OCI-LY1 (cell line): ENCODE measurements at regions not wholly inside any gene's neighbourhood (a gene's known extent, or its start where the extent isn't known, plus 50 kb on each side); places are given as distances from the start of the nearest gene placed in this dataset.

ENCODE experiments used
- CTCF ChIP-seq: fragments of 200-600 bp; sonication (generic), shearing (Covaris generic); IDR thresholded peaks from 2 replicates; pipeline ENCODE4 v1.5.1; 2017; ENCODE audit warnings: mild to moderate bottlenecking, antibody characterized with exemption, low read length, moderate library complexity, mixed read lengths
- EZH2 ChIP-seq: fragments of 200-600 bp; sonication (generic), shearing (Covaris generic); IDR thresholded peaks from 2 replicates; pipeline ENCODE4 v1.8.0; 2017; ENCODE audit warnings: borderline replicate concordance, mixed run types, mild to moderate bottlenecking, antibody characterized with exemption, low read length, moderate library complexity, mixed read lengths

GRCh38 chr20:19964289-19965265, 52.6 kb upstream of the NAA20 start:
- no peak for TF ChIP-seq CTCF
- no peak for TF ChIP-seq EZH2
